Inflammatory macrophage treated with lipopolysaccharide for 4 hours (primary cell): ENCODE measurements at regions not wholly inside any gene's neighbourhood (a gene's known extent, or its start where the extent isn't known, plus 50 kb on each side); places are given as distances from the start of the nearest gene placed in this dataset.

Source experiments
- DNase-seq: peaks from one replicate; pipeline ENCODE4 v3.0.0-alpha.2; 2020

DNA sequence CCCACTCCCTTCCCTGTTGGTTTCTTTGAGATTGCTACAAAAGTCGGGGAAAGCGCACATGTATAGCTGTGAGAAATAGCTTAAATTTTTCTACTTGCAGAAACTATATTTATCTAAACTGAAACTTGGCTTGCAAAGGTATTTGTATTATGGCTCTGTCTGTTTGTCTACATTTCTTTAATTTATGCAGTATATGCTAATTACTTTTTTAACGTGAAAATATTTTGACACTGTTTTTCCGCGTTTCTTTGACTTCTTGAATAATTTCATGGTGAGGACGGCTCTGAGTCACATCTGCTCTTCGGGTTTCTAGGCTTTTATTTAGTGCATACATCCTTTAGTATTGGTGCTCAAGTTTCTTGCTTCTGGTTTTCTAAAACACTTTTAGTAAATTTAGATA, 182.1 kb upstream of the ZRANB2 start:
- no peak for DNase-seq

DNA sequence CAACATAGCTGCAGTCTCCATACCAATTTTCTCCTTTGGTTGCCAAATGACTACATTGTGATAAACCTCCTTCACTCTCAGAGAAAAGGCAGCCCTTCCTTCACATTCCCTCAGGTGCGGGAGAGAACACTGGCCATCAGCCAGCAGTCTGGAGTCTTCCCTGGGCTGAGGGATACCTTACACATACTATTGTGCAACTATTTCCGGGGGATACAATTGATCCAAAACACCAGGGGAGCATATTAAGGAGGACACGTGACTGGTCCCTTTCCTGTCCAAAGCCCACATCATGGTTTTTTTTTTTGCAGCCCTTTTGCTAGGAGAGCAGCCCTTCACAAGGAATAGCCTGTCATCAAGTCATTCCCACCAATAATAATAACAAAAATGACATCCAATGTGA, 172.1 kb upstream of the ZRANB2 start:
- DNase-seq: no peak

DNA sequence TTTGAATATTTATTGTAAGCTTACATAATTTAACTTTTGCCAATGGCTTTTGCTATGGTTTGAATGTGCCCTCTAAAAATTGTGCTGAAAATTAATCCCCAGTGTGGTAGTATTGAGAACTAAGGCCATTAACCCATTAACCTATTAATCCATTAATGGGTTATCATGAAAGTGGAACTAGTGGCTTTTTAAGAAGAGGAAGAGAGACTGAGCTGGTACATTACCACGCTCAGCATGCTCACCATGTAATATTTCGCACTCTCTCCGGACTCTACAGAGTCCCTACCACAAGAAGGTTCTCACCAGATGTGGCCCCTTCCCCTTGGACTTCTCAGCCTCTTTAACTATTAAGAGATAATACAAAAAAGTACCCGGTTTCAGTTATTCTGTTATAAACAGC, 164.4 kb upstream of the ZRANB2 start:
- DNase-seq: no peak

DNA sequence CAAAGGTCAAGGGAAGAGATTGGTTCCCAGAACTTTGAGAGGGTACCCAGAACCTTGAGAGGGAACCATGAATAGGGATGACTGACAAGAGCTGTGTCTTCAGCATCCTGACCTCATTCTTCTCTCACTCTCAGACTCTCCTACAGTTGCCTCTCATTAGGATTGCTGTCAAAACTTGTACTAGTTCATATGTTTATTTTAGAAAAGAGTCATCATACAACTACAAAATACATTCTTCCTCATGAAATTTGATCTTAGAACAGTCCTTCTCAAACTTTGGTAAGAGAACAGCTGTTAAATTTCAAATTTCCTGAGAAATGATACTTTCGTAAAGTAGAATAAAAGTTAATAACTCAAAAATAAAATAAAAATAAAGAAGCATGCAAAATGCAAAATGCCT, 161.4 kb upstream of the ZRANB2 start:
- no peak for DNase-seq

DNA sequence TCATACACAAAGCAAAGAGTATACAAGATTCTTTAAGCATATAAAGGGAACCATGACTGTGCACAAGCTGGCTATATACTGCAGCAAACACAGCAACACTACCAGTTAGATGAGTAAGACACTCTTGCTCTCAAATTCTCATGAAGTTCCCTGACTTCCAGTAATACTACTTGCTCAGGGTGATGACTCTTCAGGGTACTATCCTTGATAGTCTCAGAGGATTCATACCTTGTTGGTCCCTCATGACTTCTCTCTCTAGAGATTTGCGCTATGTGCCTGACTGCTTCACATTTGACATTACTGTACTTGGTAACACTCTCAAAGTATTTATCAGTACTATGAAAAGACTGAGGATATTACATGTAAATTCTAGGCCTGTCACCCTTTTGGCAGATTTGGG, 159.8 kb upstream of the ZRANB2 start:
- DNase-seq: no peak

DNA sequence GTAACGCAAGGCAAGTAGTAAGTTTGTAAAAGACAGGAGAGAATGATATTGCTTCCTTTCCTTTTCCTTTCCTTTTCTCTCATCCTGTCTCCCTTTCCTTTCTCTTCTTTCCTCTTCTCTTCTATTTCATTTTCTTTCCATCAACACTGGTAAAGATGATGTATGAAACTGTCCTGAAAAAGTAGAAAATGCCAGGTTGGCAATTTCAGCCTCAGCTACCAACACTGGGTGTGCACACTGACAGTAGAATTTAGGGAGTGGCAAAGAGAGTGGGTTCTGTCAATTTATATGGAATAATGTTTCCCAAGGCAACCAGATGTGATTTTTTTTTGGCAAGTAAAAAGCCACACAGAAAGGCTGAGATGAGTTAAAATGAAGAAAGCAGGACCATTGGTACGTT, 155.7 kb upstream of the ZRANB2 start:
- no peak for DNase-seq

DNA sequence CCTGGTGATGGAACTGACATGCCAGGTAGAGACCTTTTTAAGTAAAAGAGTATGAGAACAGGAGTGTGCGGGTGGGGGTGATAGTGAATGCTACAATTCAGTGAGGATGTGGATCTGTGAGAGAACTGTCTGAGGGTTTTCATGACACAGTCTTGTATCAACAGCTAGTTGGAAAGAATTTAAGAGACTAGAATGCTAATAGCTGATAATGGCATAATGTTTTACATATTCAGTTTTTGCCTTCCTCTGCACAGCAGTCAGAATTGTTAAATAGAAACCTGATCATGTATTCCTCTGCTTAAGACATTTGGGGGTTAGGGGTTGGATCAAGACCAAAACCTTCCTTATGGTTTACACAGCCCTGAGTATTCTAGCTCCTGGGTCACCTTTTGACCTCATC, 152.8 kb upstream of the ZRANB2 start:
- no peak for DNase-seq

DNA sequence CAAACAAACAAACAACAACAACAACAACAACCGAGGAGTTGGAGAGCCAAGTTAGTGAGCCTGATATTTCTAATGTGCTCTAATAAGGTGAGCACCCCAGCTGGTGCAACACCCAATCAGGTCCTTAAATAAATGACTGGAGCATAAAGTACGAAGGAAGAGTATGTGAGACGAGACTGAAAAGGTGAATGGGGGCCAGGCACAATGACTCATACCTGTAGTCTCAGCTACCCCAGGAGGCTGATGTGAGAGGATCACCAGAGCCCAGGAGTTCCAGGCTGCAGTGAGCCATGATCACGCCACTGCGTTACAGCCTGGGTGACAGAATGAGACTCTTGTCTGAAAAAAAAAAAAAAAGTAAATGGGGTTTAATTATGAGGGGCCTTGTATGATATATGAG, 152.0 kb upstream of the ZRANB2 start:
- DNase-seq: no peak

DNA sequence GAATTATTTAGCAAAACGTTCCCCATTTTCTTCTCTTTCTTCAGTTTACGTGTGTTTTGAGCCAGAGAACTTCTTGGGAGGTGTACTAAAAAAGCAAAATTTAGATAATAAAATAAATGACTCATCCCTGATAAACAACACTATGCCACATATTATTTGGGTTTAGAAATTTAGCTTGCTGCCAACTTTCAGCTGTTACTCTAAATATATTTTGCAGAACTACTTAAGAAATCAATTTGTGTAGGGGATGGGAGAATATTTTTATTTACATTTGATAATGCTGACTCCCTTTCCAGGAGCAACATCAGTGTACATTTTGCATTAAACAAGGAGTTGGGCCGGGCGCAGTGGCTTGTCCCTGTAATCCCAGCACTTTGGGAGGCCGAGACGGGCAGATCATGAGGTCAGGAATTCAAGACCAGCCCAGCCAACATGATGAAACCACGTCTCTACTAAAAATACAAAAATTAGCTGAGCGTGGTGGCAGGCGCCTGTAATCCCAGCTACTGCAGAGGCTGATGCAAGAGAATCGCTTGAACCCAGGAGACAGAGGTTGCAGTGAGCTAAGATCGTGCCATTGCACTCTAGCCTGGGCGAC, 151.4 kb upstream of the ZRANB2 start:
- no peak for DNase-seq

DNA sequence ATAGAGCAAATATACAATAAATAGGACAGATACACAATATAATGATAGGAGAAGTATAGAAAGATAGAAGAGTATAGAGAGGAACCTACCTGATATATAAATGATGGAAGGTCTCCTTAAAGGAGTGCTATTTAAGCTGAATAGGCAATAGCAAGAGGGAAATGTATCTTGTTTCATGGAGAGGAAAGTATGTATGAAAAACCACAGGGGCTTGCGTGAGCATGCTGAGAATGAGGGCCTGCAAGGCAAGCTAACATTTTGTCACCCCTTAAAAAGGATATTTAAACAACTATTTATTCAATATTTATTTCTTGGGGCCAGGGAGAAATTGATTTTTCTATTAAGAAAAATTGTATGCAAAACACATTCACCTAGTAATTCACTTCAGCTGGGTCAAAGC, 150.9 kb upstream of the ZRANB2 start:
- no peak for DNase-seq

DNA sequence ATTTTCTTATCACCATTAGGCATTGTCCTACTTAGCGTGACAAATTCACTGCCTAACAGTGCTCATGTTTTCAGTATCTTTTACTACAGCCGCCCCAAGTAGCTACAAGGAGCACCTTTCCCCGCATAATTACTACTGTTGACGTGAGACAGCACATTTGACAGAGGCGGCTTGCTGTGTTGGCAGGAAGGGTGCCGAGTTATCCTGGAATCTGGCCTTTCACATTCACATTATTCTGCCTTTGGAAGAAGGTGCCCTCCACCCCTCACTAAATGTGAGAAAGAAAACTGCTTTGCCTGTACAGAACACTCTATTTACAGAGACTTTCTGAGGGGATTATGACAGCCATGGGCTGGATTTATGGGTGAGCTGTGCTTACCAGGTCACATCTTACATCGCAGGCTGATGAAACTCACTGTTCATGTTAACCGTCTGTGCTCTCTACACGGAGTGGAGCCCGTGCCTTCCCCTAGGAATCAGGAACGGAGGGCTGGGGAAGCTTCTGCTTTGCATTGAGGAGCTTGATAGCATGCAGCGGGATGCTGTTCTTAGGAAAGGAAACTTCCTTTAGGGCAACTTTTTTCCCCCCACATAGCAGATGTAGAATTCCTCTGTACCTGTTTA, 148.0 kb upstream of the ZRANB2 start:
- no peak for DNase-seq

DNA sequence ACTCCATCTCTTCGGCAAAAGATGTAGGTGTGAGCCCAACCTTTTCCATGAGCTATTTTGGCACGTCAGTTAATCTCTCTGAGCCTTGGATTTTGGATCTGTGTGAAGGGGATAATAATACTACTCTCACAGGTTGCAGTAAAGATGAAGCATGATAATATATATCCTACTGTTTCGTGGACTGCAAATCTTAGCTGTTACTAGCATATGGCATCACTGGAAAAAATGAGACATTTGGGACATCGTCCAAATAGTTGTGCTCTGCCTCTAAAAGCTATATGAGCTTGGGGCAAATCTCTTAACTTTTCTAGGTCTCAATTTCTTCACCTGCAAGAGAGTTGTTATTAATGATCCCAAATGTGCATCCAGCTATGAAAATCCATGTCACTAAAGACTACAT, 147.4 kb upstream of the ZRANB2 start:
- no peak for DNase-seq

DNA sequence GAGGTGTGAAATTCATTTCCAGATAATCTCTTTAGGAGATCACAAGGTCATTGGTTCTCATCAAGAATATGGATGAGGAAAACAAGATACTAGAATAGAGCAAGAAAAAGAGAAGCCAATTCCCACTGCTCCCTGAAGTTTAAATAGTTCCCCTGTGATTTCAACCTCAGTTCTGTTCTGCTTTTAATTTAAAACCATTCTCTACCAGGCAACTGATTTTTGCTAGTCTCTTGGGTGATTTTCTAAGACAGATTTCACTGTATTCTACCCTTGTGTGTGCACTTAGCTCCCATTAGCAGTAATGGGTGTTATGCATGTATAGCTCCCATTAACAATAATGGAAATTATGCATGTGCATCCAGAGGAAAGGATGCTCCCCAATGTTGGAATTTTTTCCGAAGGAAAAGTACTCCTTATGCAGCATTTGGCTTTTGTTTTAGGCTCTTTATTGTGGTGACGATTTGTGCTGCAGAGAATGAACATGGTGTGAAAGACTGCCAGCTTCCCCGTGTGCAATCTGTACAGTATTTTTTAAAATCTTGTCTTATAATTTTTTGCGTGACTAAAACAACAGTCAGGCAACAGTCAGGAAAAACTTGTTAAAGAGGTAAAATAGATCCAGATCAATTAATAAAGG, 144.0 kb upstream of the ZRANB2 start:
- DNase-seq: no peak

DNA sequence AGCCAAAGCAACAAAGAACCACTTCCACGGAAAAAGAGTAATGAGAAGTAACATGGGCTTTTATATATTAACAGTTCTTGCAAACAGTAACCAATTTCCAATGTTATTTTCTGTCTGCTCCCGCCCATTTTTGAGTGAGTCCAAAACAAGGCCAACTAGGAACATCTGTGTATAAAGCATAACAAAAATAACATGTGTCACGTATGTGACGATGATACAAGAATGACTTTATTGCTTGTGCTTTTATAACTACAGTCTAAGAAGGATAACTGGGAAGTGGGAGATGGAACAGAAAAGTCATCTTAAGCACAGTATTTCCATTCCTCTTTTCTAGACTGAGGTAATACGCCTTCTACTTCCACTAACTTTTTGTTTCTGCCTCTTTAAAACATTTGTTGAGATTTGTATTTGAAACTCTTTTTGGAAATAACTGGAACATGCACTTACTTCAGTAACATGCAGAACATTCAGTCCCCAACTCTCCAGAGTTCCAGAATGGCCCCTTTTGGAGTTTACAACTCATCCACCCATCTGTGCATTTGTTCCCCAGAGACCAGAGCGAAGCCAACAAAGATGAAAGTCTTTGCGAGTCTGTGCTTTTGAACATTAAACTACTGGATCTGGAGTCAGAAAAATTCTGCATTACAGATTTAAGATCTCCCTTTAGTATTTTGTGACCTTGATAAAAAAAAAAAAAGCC, 143.0 kb upstream of the ZRANB2 start:
- no peak for DNase-seq

DNA sequence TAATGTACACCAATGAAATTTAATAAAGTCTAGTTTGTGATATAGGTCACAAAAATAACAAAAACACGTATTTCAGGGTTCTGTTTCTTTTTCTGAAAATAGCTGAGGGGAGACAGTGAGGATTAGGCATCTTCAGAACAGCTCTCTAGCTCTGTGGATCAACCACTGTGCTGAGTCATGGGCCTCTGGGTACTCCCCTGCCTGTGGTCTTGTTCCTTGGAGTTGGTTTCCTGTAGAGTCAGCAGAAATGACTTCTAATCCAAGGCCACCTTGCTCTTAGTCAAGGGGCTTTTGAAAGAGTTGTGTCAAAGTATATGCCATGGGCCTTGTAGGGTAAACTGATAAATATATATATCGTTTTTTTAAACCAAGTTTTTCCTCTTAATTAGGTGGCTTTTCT, 141.8 kb upstream of the ZRANB2 start:
- DNase-seq: no peak

DNA sequence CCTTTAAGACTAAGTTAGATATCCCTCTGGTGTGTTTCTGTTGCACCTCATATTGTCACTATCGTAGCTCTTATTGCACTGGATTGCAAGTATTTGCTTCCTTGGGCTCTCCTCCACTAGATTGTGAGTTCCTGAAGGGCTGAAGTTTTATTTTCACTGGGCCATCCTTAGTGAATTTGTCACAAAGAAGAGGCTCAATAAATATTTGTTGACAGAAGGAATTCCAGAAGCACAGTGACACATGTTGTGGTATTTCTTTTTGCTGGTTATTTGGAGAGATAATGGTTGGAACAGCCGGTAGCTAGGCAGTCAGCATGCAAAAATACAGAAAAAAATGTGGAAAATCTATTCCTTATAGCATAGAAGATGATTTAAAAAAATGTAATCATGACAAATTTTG, 129.9 kb upstream of the ZRANB2 start:
- no peak for DNase-seq

DNA sequence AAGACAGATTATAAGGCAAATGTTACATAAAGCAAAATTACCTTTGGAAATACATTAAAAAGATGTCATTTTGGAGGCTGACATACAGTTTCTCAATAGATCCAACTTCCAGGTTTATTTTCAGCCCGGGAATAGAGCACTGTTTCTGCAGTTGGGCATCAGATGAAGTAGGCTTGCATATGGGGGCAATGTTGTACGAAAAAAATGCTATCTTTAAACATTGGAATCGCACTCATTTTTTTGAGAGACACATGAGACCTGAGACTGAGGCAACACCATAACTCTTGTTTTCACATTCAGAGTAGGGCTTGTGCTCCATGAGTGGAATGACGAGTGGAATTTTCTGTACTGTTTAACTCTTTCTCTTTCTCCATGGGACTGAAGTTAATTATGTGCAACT, 122.4 kb upstream of the ZRANB2 start:
- no peak for DNase-seq

DNA sequence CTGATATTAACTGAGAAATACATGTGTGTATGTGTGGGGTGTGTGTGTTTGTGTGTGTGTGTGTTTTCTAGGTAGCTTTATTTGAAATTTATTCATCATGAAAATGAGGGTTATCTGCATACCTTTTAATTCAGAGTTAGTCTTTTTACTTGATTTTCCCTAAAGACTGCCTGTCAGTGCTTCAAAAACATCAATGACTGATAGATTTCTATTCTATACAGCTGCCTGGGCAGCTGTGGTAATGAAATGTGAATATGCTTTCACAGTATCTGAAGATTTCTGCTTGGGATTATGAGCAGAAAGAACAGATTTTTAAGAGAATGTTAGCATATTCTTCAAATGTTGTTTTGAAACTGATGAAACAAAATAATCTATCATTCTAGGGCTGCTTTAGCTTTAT, 119.7 kb upstream of the ZRANB2 start:
- no peak for DNase-seq

DNA sequence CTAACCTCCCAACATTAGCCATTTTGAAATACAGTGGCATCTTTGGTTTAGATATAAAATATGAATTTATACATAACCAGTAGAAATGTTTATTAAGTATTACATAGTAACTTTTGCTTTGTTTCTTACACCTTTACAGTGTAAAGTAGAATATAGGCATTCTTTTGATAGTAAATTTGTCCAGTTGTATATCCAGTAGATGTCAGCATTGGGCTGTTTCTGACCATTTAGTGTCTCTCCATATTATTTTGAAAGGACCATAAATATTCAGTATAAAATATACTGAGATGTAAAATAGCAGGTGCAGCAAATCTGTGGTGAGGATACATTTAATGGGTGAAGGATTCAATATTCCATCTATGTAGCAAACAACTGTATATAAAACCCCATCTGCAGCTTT, 115.8 kb upstream of the ZRANB2 start:
- no peak for DNase-seq

DNA sequence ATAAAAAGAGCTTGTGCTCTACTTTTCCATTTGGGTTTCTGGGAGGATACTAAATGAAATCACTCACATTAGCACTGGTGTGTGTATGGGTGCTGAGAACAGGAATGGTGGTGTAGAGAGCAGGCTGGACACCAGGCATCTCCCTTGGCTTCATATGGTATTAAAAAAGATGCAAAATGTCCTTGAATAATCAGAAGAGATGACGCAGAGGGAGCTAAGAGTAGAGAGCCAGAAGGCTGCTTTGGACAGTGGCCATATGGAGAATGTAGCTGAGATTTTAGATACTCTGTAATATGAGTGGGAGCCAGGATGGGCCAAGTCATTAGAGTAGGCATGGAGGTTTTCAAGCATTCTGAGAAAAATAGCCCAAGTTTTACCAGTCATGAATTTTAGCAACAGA, 112.3 kb upstream of the ZRANB2 start:
- no peak for DNase-seq

DNA sequence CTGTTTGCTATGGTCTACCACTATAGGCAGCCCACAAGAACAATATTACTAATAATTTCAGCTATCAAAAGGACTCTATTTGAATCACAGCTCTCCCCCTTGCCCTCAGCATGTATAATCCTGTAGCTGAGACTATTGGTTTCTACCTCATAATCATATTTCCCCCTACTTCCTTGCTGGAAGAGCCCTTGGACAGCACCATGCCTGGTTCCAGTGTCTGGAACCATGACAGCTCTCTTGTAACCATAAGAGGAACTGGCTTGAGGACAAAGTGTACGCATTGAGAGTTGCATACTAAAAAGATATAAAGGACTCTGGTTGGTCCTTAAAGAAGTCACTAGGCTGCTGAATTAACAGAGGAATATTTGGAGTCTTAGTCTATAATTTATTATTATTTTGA, 110.7 kb upstream of the ZRANB2 start:
- DNase-seq: no peak

DNA sequence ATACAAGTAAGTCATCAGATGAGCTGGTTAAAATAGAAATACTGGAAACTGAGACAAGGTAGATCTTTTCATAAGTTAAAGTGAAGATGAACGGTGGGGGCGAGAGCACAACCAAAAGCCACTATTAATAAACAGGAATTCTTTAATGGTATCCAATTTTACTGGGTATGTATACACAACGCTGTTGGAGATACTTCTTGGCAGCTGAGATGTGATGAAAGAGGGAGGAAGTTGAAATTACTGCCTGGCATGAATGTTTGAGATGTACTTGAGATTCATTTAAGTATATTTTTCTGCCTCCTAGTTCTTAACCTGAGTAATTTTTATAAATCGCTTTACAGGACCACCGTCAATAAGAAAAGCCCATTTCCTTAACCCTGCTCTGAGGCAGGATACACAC, 110.0 kb upstream of the ZRANB2 start:
- no peak for DNase-seq

DNA sequence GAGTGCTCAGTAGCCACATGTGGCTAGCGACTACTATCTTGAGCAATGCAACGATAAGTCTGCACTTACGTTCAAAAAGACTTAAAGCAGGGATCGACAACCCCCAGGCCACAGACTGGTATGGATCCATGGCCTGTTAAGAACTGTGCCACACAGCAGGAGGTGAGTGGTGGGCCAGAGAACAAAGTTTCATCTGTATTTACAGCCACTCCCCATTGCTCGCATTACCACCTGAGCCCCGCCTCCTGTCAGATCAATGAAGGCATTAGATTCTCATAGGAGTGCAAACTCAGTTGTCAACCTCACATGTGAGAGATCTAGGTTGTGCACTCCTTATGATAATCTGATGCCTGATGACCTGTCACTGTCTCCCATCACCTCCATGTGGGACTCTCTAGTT, 103.6 kb upstream of the ZRANB2 start:
- no peak for DNase-seq

DNA sequence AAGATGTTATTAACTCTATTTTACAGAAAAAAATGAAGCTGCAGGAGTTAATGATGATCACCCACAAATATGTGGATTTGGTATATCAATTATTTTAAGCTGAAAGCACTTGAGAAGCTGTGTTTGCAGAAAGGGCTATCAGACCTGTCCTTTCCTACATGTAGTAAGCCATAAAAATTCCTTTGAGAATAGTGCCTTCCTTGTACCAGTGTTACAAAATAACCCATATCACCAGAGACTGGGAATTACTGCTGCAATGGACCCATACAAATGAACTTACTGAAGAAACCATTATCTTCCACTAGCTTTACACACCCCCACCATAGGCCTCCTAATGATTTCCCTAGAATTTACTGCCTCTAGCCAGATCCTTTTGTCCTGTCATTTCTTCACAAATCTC, 99.2 kb upstream of the ZRANB2 start:
- DNase-seq: no peak
